HG03039 (cell line): ENCODE measurements at regions not wholly inside any gene's neighbourhood (a gene's known extent, or its start where the extent isn't known, plus 50 kb on each side); places are given as distances from the start of the nearest gene placed in this dataset.

ENCODE experiments used
- ATAC-seq: cut with Tn5 transposase; IDR thresholded peaks from one replicate; pipeline ENCODE4 v1.9.1; 2021; ENCODE audit warnings: mild to moderate bottlenecking, moderate library complexity; ENCODE audit not compliant: unreplicated experiment

DNA sequence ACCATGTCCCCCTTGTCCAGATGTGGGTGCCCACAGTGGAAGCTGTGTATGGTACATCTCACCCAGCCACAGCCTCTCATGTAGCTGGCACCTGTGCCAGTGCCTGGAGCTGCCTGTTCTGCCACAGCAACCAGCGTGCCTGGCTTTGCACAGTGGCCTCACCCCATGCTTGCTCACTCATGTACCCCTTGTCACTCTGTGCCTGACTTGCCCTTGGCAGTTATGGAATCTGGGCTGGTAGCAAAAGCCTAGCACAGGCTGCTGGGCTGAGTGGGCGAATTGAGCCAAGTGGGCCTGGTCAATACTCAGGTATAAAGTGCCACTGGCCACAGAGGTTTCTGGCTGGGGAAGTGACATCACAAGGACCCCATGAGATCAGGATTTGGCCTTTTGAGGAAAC, 264.2 kb downstream of the INSC start:
- no peak for ATAC-seq

DNA sequence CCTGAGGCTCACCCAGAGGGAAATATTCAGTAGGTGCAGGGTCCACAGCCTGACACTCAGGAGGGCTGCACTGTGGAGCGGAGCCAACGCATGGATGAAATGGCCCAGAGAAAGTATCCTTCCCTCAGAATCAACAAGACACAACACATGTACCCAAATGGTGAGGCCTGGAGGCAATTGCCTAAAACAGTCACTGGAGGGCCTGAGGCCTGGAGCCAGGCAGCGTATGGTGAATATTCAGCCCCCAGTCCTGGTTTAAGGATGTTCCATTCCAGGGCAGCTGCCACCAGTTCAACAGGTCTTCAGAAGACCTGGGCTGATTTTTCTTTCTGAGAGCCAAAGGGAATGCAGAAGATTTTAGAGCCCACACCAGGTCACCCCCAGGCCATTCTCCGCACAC, 264.8 kb downstream of the INSC start:
- ATAC-seq, result no peak

DNA sequence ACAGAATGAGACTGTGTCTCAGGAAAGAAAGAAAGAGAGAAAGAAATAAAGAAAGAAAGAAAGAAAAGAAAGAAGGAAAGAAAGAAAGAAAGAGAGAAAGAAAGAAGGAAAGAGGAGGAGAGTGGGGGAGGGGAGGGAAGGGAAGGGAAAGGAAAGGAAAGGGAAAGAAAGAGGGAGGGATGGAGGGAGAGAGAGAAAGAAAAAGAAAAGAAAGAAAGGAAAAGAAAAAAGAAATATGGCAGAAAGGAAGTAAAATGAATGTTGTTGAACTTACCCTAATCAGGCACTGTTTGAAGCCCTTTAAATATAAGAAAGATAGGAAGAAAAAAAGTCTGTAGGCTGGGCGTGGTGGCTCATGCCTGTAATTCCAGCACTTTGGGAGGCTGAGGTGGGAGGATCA, 276.1 kb downstream of the INSC start:
- ATAC-seq, result no peak

DNA sequence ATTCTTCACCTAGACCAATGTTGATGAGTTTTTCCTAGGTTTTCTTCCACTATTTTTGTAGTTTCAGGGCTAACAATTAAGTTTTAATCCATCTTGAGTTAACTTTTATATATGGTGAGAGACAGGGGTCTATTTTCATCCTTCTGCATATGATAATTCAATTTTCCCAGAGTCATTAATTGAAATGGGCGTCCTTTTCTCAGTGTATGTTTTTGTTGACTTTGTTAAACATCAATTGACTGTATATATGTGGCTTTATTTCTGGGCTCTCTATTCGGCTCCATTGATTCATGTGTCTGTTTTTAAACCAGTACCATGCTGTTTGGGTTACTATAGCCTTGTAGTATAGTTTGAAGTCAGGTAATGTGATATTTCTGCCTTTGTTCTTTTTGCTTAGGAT, 282.1 kb downstream of the INSC start:
- ATAC-seq, result no peak

DNA sequence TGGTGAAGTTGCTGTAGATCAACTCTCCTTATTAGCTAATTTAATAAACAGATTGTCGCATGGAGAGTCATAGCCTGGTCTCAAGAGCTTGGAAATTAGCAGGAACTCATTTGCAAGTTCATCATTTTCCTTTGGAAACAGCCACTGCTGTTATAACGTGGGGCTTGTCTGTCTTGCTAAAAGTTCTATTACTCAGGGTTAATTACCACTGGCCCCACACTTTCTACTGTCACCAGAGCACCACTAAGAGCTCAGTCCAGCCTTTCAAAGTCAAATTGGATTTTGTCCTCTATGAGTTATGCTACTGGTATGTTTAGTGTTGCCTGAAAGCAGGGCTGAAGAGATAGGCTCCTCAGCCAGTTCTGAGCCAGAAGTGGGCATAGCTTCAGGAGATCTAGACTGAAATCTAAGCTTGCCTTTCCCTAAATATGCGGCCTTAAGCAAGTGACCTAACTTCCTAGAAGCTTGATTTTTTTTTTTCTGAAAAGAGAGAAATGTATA, 292.2 kb downstream of the INSC start:
- ATAC-seq, result no peak

DNA sequence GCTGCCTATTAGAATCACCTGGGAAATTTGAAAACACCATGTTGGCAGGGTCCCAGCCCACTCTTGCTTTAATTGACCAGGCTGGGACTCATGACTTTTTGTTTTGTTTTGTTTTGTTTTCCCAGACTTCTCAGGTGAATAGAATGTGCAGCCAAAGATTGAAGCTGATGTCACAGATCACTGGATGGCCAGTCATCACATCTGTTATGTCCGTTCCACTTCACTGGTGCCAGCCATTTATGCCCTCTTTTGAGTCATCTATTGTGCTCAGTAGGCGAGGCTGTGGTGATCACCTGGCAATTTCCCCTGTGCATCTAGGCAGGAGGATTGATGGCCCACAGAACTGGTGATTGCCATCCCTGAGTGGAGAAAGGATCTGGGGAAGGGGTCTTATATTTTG, 297.3 kb downstream of the INSC start:
- no peak for ATAC-seq

DNA sequence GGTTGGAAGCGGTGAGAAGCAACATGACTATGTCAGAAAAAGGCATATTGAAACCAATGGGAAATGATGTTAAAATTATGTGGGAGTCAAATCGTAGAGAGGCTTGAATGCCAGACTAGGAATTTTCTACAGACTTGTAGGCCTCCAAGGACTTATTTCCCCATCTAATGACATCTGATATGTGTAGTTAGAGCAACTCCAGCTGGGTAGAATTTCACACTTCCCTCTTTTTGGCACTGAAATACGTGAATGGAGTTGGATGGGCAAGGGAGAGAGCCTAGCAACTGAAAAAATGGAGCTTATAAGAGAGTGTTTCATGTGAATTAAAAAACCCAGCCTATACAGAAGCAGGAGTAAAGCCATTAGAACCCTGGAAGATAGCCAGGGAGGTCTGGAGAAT, 304.2 kb downstream of the INSC start:
- no peak for ATAC-seq

DNA sequence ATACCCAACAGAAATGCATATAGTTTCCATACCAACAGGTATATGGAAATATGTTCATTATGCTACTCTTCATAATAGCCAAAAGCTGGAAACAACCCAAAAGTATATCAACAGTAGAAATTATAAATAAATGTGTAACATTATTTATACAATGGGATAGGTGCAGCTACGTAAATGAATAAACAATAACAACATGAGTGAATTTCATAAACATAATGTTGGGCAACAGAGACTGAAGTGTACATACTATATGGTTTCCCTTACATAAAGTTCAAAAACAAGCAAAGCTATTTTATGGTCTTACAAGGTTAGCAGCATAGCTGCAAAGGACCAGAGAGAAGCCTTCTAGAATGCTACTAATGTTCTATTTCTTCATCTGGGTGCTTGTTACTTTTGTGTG, 305.0 kb downstream of the INSC start:
- ATAC-seq, result no peak

DNA sequence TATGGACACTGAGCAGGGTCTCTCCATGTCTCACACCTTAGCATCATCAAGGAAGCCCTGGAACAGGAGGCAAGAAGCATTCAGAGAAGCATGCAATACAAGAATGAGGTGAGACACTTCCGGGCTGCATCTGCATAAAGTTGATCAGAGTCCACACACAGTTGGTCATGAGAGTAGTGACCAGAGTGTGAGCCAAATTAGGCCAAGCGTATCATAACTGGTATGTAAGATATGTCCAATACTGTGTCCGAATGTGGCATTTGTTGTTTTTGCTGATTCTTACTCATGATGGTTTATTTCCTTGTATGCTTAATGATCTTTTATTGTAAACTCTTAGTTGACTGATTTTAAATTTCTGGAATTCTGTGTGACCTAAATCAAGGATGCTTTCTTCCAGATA, 315.7 kb downstream of the INSC start:
- no peak for ATAC-seq

DNA sequence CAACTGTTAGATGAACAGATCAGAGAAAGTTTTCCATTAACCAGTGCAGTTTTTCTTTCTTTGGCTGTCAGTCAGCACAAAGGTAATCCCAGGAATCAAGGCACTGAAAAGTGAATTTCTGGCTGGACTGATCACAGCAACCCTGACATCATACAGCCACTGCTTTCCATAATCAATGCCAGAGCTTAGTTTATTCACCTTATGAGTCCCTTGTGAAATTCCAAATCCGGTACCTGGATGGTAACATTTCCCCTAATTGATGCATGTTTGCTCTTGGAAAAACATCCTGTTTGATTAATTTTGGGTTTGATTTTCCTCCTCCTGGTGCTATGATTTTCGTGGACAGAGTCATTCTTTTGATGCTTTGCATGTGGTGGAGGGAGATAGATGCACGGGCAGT, 319.8 kb downstream of the INSC start:
- ATAC-seq, result no peak

DNA sequence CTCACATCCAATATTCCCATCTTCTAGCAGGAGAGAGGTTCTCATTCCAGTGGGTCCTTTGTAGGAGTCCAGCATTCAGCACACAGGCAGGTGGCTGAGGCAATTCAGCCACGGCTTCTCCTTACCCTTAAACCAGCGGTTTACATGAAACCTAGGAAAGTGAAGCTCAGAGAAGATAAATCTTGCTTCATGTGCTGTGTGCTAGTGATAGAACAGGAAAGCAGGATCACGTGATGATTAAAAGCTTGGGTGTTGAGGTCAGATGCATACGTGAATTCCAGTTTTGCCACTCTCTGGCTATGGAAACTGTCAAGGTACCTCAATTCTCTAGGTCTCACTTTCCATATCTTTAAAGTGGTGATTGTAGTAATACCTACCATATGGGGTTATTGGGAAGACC, 331.6 kb downstream of the INSC start:
- no peak for ATAC-seq

DNA sequence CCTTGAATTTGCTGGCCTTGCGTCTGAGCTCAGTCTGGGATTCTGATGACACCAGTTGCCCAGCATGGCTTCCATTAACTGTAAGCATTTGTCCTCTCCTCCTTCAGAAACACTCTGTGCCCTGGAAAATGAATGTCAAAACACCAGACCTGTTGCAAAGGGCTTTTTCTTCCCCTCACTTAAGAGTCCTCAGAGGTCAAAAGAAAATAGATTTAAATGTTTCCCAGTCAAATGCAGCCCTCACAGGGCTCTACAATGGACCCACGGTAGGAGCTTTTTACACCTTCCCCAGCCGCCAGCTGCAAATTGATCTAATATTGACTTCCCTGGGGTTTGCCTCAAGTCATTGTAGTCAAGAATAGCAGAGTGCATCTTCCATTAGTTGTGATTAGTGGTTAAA, 332.2 kb downstream of the INSC start:
- no peak for ATAC-seq

DNA sequence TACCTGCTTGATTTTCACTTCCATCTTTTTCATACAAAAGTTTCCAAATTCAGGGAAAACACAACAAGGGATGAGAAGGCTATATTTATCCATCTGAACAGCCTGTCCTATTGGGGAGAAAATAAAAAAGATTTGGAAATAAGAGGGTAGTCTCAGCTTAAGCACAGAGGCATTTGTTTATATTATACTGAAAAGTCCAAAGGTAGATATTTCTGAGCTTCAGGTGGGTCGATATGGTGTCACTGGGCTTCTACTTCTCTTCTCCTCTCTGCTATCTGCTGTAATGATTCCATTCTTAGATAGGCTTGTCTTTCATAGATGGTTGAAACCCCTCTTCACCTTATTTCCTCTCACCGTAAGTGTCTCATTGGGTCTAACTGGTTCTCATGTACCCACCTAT, 337.0 kb downstream of the INSC start:
- ATAC-seq, result no peak

DNA sequence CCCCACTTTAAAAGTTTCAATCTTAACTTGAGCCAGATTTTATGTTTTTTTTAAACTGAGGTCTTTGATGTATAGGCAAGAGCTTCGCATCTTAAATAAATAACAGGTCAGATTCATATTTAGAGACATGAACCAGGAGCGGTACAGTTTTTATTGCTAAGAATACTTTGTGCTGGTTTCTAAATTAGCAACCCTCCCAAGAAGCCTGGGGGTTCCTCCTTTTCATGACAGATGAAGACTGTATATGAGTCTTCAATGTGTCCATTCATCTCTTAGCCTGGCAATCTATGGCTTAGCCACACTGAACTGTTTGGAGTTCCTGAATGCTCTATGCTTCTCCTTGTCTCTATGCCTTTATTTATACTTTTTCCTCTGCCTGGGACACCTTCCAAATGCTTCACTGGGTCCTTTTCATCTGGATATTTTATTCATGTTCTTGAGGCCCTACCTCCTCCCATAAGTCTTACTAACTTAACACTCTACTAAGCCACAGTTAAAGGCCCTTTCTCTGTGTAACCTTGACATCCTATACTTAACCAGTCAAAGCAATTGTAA, 338.6 kb downstream of the INSC start:
- ATAC-seq, result no peak

DNA sequence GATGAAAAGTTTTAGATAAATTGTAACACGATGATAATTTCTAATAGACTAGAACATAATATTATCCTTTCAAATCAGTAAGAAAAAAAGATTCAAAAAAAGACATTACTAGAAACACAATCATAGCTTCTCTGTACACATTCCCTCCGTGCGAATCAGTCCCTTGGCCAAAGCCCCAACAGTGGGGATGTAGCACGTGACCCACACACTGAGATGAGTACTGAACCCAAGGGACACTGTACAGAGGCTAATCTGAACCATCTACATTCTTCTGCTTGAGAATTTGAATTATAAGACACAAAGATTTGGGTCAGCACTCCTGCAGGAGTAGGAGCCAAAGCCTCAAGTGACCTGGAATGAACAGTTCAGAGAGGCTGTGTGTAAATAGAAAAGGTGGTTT, 353.7 kb downstream of the INSC start:
- ATAC-seq, result no peak

DNA sequence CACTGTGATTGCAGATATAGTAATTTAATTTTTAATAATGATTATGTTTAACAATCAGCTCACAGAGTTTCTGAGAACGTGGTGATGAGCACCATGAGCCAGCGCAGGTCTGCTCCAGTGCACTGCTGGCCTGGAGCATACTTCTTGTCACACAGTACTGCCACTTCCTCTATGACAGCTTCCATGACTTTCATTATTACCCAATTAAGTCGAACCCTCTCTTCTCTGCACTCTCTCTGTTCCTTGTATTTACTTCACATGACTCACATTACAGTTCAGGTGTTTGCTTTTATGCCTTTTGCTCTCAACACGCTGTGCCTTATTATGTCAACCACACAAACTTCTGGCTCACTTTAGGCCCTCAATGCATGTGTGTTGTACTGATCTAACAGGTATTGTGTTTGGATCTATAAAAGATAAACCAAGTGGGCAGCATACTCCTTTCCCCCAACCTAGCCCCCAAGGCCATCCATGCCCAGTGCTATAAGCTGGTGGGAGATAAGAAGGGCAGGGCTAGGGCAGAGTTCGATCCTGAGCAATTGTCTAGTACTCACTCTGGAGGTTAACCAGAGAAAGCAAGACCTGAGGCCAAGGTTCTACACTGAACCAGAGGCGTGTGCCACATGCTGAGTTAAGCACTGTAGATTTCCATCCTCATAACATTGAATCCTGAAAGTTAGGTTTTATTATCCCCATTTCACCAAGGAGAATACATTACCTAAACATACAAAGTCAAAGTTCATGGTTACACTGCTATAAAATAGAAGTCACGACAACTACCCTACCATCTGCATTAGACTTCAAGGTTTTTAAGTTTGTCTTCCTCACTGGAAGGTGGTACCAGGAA, 356.5 kb downstream of the INSC start:
- peak; percentile 47 for ATAC-seq

DNA sequence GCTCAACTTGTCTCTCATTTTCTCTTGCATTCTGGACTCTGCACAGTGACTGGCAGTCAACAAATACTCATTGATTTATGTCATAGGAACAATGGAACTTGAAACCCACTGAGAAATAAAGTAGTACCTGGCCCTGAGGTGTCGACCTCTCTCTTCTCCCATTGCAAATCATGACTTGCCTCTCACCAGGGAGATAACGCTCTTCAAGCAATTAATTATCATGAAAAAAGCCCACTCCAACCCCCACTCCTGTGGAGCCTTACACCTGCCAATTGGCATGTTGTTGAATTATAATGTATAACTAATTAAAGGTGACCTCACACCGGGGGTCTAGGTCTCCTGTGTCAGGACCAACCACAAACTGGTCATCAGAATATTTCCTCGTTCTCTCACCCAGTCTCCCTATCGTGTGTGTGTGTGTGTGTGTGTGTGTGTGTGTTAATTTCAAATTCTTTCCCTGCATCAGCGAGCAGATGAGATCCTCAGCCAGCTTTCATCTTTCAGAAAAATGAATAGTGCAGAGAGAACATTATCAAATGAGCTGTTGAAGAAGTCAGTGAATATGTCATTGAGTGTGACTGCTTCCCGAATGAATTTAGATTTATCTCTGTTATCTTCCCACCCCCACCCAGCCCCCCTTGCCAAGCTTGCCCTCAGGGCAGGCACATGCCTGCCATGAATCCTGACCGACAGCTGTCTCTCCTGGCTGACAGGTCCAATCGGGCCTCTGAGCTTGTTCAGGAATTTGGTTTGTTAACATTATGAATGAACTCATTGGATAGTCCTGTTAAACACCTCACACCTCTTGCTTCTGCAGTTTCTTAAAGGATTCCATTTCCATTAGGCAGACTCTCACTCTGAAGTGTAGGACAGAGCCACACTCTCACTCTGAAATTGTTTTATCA, 357.4 kb downstream of the INSC start:
- no peak for ATAC-seq

DNA sequence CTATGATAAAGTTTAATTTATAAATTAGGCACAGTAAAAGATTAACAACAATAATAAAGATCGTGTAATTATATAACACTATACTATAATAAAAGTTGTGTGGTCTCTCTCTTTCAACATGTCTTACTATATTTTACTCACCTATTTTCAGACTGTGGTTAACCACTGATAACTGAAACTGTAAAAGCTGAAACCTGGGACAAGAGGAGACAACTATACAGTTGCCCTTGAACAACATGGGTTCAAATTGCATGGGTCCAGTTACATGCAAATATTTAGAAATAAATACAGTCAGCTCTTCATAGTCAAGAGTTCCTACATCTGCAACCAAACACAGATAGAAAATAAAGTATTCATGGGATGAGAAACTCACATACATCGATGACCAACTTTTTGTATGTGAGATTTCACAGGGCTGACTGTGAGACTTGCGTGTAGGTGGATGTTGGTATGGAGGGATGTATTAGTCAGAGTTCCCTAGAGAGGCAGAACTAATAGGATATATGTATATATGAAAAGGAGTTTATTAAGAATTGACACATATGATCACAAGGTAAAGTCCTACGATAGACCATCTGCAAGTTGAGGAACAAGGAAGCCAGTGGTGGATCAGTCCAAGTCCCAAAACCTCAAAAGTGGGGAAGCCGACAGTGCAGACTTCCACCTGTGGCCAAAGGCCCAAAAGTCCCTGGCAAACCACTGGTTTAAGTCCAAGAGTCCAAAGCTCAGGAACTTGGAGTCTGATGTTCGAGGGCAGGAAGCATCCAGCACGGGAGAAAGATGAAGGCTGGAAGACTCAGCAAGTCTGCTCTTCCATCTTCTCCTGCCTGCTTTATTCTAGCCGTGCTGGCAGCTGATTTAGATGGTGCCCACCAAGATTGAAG, 359.5 kb downstream of the INSC start:
- peak; percentile 82 for ATAC-seq

DNA sequence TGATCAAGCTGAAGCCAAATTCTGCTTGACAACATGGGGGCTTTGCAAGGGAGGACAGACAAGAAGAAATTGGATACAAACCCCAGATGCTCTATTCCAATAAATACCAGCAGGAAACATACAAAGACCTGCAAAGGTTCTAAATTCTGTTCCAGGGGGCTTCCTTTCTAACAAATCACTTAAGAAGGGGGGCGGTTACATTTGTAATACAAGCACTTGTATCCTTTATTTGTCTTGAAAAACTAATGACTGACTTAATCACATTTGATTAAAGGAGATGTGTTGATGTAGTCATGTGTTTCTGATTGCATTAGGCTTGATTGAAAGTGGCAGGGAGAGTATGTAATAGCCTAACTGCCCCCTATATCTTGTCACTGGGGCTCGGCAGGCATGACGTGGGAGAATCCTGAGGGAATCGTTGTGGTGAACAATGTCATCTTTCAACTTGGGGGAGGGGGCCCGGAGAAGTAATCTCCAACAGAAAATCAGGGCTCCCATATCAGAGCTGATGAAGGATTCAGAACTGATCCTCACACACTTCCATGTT, 361.7 kb downstream of the INSC start:
- ATAC-seq, result no peak

DNA sequence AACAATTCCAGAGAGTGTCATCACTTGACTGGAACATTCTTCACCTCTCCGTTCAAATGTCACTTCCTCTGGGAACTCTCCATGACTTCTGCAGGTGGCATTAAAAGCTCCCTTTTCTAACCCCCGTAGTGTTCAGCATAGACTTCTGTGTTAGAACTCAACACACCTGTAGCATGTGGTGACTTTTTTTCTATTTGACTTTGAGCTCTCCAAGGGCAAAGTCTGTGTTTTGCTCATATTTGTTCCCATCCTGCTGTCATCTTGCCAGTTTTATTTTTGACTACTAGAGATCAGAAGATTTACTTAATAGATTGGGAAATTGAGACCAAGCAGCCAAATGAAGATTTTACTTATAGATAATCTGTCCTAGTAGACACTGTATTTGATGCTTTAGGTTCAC, 367.1 kb downstream of the INSC start:
- ATAC-seq, result no peak
